Fibroblast of lung (primary cell): ENCODE measurements at regions not wholly inside any gene's neighbourhood (a gene's known extent, or its start where the extent isn't known, plus 50 kb on each side); places are given as distances from the start of the nearest gene placed in this dataset.

Source experiments
- DNase-seq, 2 donors: peaks; one replicate each; pipeline versions ENCODE4 v3.0.0 to v3.0.0-alpha.2; 2010; ENCODE audit warnings: low read depth in 2 of 2
- H2AFZ ChIP-seq: 2 replicates; pipeline ENCODE4 v1.5.1; 2012; ENCODE audit warnings: low read length, control low read depth, inconsistent platforms
- H3K27ac ChIP-seq: 2 replicates; pipeline ENCODE4 v1.5.1; 2011; ENCODE audit warnings: low read length, control low read depth; ENCODE audit not compliant: insufficient read depth
- H3K27me3 ChIP-seq: 2 replicates; pipeline ENCODE4 v1.5.1; 2011; ENCODE audit warnings: mild to moderate bottlenecking, low read length; ENCODE audit not compliant: control insufficient read depth, insufficient read depth
- H3K36me3 ChIP-seq: 2 replicates; pipeline ENCODE4 v1.5.1; 2011; ENCODE audit warnings: low read length; ENCODE audit not compliant: control insufficient read depth, insufficient read depth
- H3K4me1 ChIP-seq: 2 replicates; pipeline ENCODE4 v1.5.1; 2011; ENCODE audit warnings: low read length; ENCODE audit not compliant: control insufficient read depth, insufficient read depth; ENCODE audit errors: extremely low read depth
- H3K4me2 ChIP-seq: 2 replicates; pipeline ENCODE4 v1.5.1; 2011; ENCODE audit warnings: low read length, control low read depth; ENCODE audit not compliant: insufficient read depth; ENCODE audit errors: extremely low read depth
- H3K4me3 ChIP-seq, 4 experiments: fragments of 200-600 bp in 1 of 4; sonication (generic) in 1 of 4; replicated peaks in 1 of 4; 2 replicates each; pipeline ENCODE4 v1.5.1; 2011 to 2016; ENCODE audit warnings: low read length in 4 of 4, low read depth in 3 of 4, mild to moderate bottlenecking in 3 of 4, control low read depth in 2 of 4, inconsistent platforms in 1 of 4, mixed read lengths in 1 of 4; ENCODE audit not compliant: insufficient read depth in 1 of 4; ENCODE audit errors: control extremely low read depth in 1 of 4
- H3K79me2 ChIP-seq: 2 replicates; pipeline ENCODE4 v1.5.1; 2012; ENCODE audit warnings: mild to moderate bottlenecking, low read length, inconsistent platforms; ENCODE audit not compliant: control insufficient read depth, insufficient read depth
- H3K9ac ChIP-seq: 2 replicates; pipeline ENCODE4 v1.5.1; 2011; ENCODE audit warnings: mild to moderate bottlenecking, low read length, control low read depth; ENCODE audit not compliant: insufficient read depth
- H3K9me3 ChIP-seq: 2 replicates; pipeline ENCODE4 v1.5.1; 2012; ENCODE audit warnings: low read depth, low read length; ENCODE audit not compliant: control insufficient read depth, insufficient read depth
- H4K20me1 ChIP-seq: 2 replicates; pipeline ENCODE4 v1.5.1; 2011; ENCODE audit warnings: low read length; ENCODE audit not compliant: control insufficient read depth, insufficient read depth; ENCODE audit errors: extremely low read depth
- EZH2 ChIP-seq: IDR thresholded peaks from 2 replicates; pipeline ENCODE4 v1.5.1; 2012; ENCODE audit warnings: low read length, control low read depth, mild to moderate bottlenecking; ENCODE audit errors: missing control alignments
- TF ChIP-seq, protein P1 (sequence below), 2 donors: IDR thresholded peaks in 1 of 2; conservative IDR thresholded peaks in 1 of 2; 1 replicate in 1 of 2; 2 replicates in 1 of 2; pipeline ENCODE4 v1.5.1; 2011 to 2012; ENCODE audit warnings: low read length in 2 of 2, control low read depth in 1 of 2, inconsistent platforms in 1 of 2, low read depth in 1 of 2, mild to moderate bottlenecking in 1 of 2

DNA sequence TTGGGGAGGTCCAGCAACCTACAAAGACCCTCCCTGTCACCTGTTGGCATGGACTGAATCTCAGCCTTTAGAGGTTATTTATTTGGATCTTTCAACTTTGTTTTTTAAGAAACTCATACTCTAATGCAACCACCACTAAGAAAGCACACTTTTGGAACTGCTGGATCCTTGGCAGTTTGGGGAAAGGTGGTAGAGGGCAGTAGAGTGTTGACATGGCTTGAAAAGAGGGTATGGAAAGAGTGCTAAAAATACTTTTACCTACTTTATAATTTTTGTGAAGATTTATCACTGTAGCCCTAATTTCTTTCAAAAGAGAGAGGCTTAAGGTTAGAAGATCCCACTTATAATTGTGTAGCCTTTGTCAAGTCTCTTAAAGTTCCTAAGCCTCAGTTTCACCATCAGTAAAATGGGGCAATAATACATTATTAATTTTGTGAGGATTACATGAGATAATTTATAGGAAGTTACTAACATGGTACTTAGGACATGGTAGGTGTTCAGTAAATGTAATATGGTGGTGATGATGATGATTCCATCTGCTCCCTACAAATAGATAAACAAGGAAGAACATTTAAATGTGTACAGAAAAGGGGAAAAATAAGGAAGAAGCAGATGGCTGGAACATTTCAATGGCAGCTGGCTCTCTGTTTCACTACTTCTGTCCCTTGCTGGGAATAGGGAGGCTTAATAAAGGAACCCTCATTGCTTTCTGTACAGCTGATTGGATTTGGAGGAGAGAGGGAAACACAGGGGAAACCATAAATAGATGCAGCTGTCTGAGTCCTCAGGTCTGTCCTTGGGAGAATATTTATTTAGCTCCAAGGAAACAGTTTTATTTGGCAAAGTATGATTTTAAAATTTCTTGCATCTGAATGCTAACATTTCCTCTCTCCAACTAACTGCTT, 208.4 kb upstream of the ADAMTS9 start:
- Histone ChIP-seq H3K9ac (no peak overlapping the region), H3K36me3 (no peaks in the 10 kb centered on the region), H4K20me1 (no peaks in the 10 kb centered on the region), H3K9me3 (no peaks in the 10 kb centered on the region), H3K27me3 (no peaks in the 10 kb centered on the region), H3K4me3 (no peak overlapping the region), H3K27ac (no peak overlapping the region), H3K4me1 (peaks cover 2% of the 10 kb centered on the region), H3K4me2 (no peak overlapping the region), H2AFZ (no peak overlapping the region), H3K79me2 (no peaks in the 10 kb centered on the region)
- no peak for TF ChIP-seq EZH2
- TF ChIP-seq, protein P1, sequence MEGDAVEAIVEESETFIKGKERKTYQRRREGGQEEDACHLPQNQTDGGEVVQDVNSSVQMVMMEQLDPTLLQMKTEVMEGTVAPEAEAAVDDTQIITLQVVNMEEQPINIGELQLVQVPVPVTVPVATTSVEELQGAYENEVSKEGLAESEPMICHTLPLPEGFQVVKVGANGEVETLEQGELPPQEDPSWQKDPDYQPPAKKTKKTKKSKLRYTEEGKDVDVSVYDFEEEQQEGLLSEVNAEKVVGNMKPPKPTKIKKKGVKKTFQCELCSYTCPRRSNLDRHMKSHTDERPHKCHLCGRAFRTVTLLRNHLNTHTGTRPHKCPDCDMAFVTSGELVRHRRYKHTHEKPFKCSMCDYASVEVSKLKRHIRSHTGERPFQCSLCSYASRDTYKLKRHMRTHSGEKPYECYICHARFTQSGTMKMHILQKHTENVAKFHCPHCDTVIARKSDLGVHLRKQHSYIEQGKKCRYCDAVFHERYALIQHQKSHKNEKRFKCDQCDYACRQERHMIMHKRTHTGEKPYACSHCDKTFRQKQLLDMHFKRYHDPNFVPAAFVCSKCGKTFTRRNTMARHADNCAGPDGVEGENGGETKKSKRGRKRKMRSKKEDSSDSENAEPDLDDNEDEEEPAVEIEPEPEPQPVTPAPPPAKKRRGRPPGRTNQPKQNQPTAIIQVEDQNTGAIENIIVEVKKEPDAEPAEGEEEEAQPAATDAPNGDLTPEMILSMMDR (conservative IDR thresholded peaks at IDR 0.05 in 1 of 2, IDR thresholded peaks at IDR 0.05 in 1 of 2; ENCODE audit: low read depth in 1 of 2, low read length in 2 of 2), result no peak
- no peak for DNase-seq

DNA sequence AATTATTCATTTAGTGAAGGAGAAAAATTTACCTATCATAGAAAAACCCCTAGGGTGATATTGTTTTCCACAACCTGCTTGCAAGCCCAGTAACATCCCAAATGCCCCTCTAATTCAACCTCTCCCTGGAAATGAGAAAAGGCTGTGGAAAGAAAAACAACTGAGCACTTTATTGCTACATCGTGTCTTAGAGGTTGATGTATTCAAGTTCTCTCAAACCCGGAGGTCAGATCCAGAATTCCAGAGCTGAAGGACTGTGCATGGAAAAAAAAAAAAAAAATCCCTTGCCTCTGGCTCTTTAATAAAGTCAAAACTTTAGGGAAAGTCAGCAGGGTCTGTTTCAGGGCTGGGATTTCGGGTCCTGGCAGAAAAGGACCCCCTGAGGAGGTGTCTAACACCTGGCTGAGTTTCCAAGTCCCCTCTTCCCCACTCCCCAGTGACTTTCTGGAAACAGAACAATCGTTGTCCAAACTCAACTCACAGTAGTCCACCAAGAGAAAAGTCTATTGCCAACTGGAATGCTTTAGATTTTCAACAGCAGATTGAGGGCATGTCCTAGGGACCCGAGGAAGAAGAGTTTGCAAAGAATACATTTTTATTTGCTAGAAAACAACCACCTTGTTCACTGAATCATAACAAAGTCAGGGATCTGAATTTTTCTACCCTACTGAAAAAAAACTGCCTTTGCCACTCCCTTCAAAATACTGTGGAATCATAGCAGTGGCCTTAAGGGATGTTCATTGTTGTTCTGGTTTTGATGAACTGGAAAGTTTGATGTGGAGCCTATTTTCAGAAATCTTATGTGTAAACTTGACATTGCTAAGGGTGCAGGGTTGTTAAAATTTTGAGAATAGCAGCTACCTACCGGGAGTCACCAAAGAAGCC, 207.5 kb upstream of the ADAMTS9 start:
- Histone ChIP-seq H3K4me3 (no peak overlapping the region), H4K20me1 (no peaks in the 10 kb centered on the region), H3K9me3 (no peaks in the 10 kb centered on the region), H3K9ac (no peak overlapping the region), H3K27me3 (no peaks in the 10 kb centered on the region), H3K36me3 (no peaks in the 10 kb centered on the region), H3K27ac (no peak overlapping the region), H3K79me2 (no peaks in the 10 kb centered on the region), H3K4me1 (no peaks in the 10 kb centered on the region), H3K4me2 (no peak overlapping the region), H2AFZ (no peak overlapping the region)
- no peak for TF ChIP-seq EZH2
- TF ChIP-seq, protein P1 (conservative IDR thresholded peaks at IDR 0.05 in 1 of 2, IDR thresholded peaks at IDR 0.05 in 1 of 2; ENCODE audit: low read depth in 1 of 2, low read length in 2 of 2), result no peak
- no peak for DNase-seq

DNA sequence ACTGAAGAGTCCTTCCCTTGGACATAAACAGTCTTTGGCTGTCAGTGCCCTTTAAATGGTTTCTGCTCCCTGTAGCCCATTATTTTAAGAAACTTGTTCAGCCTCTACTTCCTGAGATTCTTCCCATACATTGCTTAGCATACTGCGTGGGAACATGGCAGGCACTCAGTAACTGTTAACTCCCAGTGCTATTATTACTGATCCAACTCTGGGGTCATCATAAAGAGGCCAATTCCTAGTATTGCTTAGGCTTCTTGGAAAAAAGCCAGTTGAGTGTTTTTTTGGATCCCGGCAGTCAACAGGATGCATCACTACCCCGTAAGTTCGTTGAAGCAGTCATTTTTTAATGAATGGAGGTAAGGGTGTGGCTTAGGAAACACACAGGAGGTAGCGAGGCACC, 206.2 kb upstream of the ADAMTS9 start:
- no peak overlapping the region for H3K4me3 ChIP-seq
- no peak overlapping the region for H3K4me2 ChIP-seq
- H3K4me1 ChIP-seq, result no peaks in the 10 kb centered on the region
- no peak overlapping the region for H2AFZ ChIP-seq
- no peaks in the 10 kb centered on the region for H3K36me3 ChIP-seq
- H3K9me3 ChIP-seq, result no peaks in the 10 kb centered on the region
- TF ChIP-seq, protein P1 (conservative IDR thresholded peaks at IDR 0.05 in 1 of 2, IDR thresholded peaks at IDR 0.05 in 1 of 2; ENCODE audit: low read depth in 1 of 2, low read length in 2 of 2), result no peak
- TF ChIP-seq EZH2, result no peak
- no peaks in the 10 kb centered on the region for H3K27me3 ChIP-seq
- no peaks in the 10 kb centered on the region for H3K79me2 ChIP-seq
- no peaks in the 10 kb centered on the region for H4K20me1 ChIP-seq
- H3K27ac ChIP-seq, result no peak overlapping the region
- no peak for DNase-seq
- no peak overlapping the region for H3K9ac ChIP-seq
